CD4-positive, alpha-beta T cell (primary cell): ENCODE measurements at regions not wholly inside any gene's neighbourhood (a gene's known extent, or its start where the extent isn't known, plus 50 kb on each side); places are given as distances from the start of the nearest gene placed in this dataset.

Source experiments
- ATAC-seq: fragments of 200-7000 bp; cut with Tn5 transposase; one replicate; pipeline ENCODE4 v1.10.0; 2022; ENCODE audit warnings: mild to moderate bottlenecking; ENCODE audit not compliant: poor library complexity
- CTCF ChIA-PET: fragments of 350-600 bp; sonication (Branson Sonifier 250); formaldehyde crosslinking; loops from one replicate; lab custom pipeline; 2021; ENCODE audit warnings: antibody characterized with exemption, inconsistent platforms; lab: Charles Lee
- POLR2A ChIA-PET: fragments of 350-600 bp; sonication (Branson Sonifier 250); formaldehyde crosslinking; loops from one replicate; lab custom pipeline; 2021; ENCODE audit warnings: antibody characterized with exemption, inconsistent platforms; lab: Charles Lee
- DNase-seq, 14 experiments: peaks; one replicate each; pipeline ENCODE4 v3.0.0-alpha.2; 2013 to 2020; ENCODE audit warnings: mixed read lengths in 2 of 14
- H3K27ac ChIP-seq, 2 donors: one replicate each; pipeline versions ENCODE4 v1.5.1 to v1.7.0; 2013; ENCODE audit warnings: low read length in 2 of 2, low read depth in 1 of 2, mild to moderate bottlenecking in 1 of 2
- H3K27me3 ChIP-seq, 2 experiments: 1 replicate in 1 of 2; 2 replicates in 1 of 2; pipeline versions ENCODE4 v1.6.1 to v1.7.0; 2013; ENCODE audit warnings: low read length in 2 of 2, control low read depth in 1 of 2, mild to moderate bottlenecking in 1 of 2, moderate library complexity in 1 of 2; ENCODE audit not compliant: insufficient read depth in 2 of 2, control insufficient read depth in 1 of 2
- H3K36me3 ChIP-seq: one replicate; pipeline ENCODE4 v1.6.1; 2013; ENCODE audit warnings: low read length, control low read depth; ENCODE audit not compliant: insufficient read depth
- H3K4me1 ChIP-seq: one replicate; pipeline ENCODE4 v1.6.1; 2013; ENCODE audit warnings: low read length, control low read depth; ENCODE audit not compliant: insufficient read depth
- H3K4me3 ChIP-seq: one replicate; pipeline ENCODE4 v1.5.1; 2013; ENCODE audit warnings: mild to moderate bottlenecking, low read length, moderate library complexity
- H3K9me3 ChIP-seq, 2 experiments: 1 replicate in 1 of 2; 2 replicates in 1 of 2; pipeline versions ENCODE4 v1.6.1 to v1.7.0; 2013; ENCODE audit warnings: low read length in 2 of 2, mild to moderate bottlenecking in 2 of 2, control low read depth in 1 of 2, moderate library complexity in 1 of 2; ENCODE audit not compliant: control insufficient read depth in 1 of 2, insufficient read depth in 1 of 2
- H3K27ac Mint-ChIP-seq: one replicate; pipeline ENCODE4 v1.8.0; 2020; ENCODE audit warnings: mixed read lengths
- H3K27me3 Mint-ChIP-seq: one replicate; pipeline ENCODE4 v1.8.0; 2021; ENCODE audit warnings: mixed read lengths
- H3K36me3 Mint-ChIP-seq: one replicate; pipeline ENCODE4 v1.8.0; 2021; ENCODE audit warnings: low read depth, mixed read lengths
- H3K4me1 Mint-ChIP-seq: one replicate; pipeline ENCODE4 v1.8.0; 2021; ENCODE audit warnings: low read depth, mixed read lengths
- H3K4me3 Mint-ChIP-seq: one replicate; pipeline ENCODE4 v1.8.0; 2020; ENCODE audit warnings: mild to moderate bottlenecking, mixed read lengths
- H3K9me3 Mint-ChIP-seq: one replicate; pipeline ENCODE4 v1.8.0; 2020; ENCODE audit warnings: mixed read lengths
- CTCF ChIP-seq: fragments of 200-600 bp; IDR thresholded peaks from one replicate; pipeline ENCODE4 v1.8.0; 2022; ENCODE audit warnings: antibody characterized with exemption, mild to moderate bottlenecking
- intact Hi-C, 2 experiments: fragments of 100-400 bp; cut with DNase I in 1 of 2; cut with micrococcal nuclease in 1 of 2; formaldehyde crosslinking; loops; one replicate each; pipeline versions ENCODE4 v1.15.1 to v1.9.0; 2023 to 2025; cut with DNase I, micrococcal nuclease

- intact Hi-C loops, result loop anchor here in 1 of 2 experiments (5.0 kb wide), 1 partner anchor 663 kb away; no protein-coding TSS in a partner anchor
- TF ChIP-seq CTCF, result no peak
- H3K9me3 Mint-ChIP-seq, result no peaks in the 10 kb centered on the region
- Histone ChIP-seq H3K27ac (no peak overlapping the region), H3K9me3 (peaks cover 0 to 4% of the 10 kb centered on the region in 2 experiments), H3K4me3 (no peak overlapping the region), H3K27me3 (peaks cover 11 to 13% of the 10 kb centered on the region in 2 experiments), H3K36me3 (no peaks in the 10 kb centered on the region), H3K4me1 (no peaks in the 10 kb centered on the region)
- CTCF ChIA-PET, result no interaction called here
- POLR2A ChIA-PET, result no interaction called here
- no peaks in the 10 kb centered on the region for H3K4me1 Mint-ChIP-seq
- no peak for ATAC-seq
- H3K27me3 Mint-ChIP-seq, result peaks cover 44% of the 10 kb centered on the region
- H3K27ac Mint-ChIP-seq, result no peak overlapping the region
- DNase-seq, result no peak
- H3K4me3 Mint-ChIP-seq, result no peak overlapping the region
- H3K36me3 Mint-ChIP-seq, result no peaks in the 10 kb centered on the region
Measured at GRCh38 chr1:29853716-29854330, 617.5 kb downstream of the PTPRU start.

GRCh38 chr1:29852248-29852647 lies 615.9 kb downstream of the PTPRU start:
- Mint-ChIP-seq H3K36me3 (no peaks in the 10 kb centered on the region), H3K4me1 (no peaks in the 10 kb centered on the region), H3K9me3 (no peaks in the 10 kb centered on the region), H3K27me3 (peaks cover 40% of the 10 kb centered on the region), H3K27ac (no peak overlapping the region), H3K4me3 (no peak overlapping the region)
- DNase-seq (no peak), ATAC-seq (no peak)
- intact Hi-C loops, result loop anchor here in 1 of 2 experiments (5.0 kb wide), 1 partner anchor 665 kb away; no protein-coding TSS in a partner anchor
- no peaks in the 10 kb centered on the region for H3K4me1 ChIP-seq
- no peak overlapping the region for H3K4me3 ChIP-seq
- TF ChIP-seq CTCF, result no peak
- peaks cover 0 to 4% of the 10 kb centered on the region in 2 experiments for H3K9me3 ChIP-seq
- CTCF ChIA-PET, result no interaction called here
- H3K27ac ChIP-seq, result no peak overlapping the region
- POLR2A ChIA-PET, result no interaction called here
- no peaks in the 10 kb centered on the region for H3K36me3 ChIP-seq
- H3K27me3 ChIP-seq, result peaks cover 10 to 11% of the 10 kb centered on the region in 2 experiments

- POLR2A ChIA-PET, result no interaction called here
- Histone ChIP-seq H3K9me3 (peaks cover 0 to 4% of the 10 kb centered on the region in 2 experiments), H3K4me3 (no peak overlapping the region), H3K27me3 (peaks cover 6 to 11% of the 10 kb centered on the region in 2 experiments), H3K27ac (no peak overlapping the region), H3K4me1 (no peaks in the 10 kb centered on the region), H3K36me3 (no peaks in the 10 kb centered on the region)
- peaks cover 38% of the 10 kb centered on the region for H3K27me3 Mint-ChIP-seq
- no peak overlapping the region for H3K4me3 Mint-ChIP-seq
- no peaks in the 10 kb centered on the region for H3K4me1 Mint-ChIP-seq
- CTCF ChIA-PET, result no interaction called here
- ATAC-seq, result no peak
- no peaks in the 10 kb centered on the region for H3K36me3 Mint-ChIP-seq
- DNase-seq, result no peak
- no peak overlapping the region for H3K27ac Mint-ChIP-seq
- no peak for TF ChIP-seq CTCF
- intact Hi-C loops, result loop anchor here in 1 of 2 experiments (5.0 kb wide), 1 partner anchor 666 kb away; no protein-coding TSS in a partner anchor
- H3K9me3 Mint-ChIP-seq, result no peaks in the 10 kb centered on the region
Measured at GRCh38 chr1:29851691-29852090, 615.4 kb downstream of the PTPRU start.
